Mucosa of rectum (tissue), 2 donors: ENCODE measurements at regions not wholly inside any gene's neighbourhood (a gene's known extent, or its start where the extent isn't known, plus 50 kb on each side); places are given as distances from the start of the nearest gene placed in this dataset.
"Not testable (repeated sequence)": the region's sequence is repeated elsewhere in the genome, so short reads cannot be mapped to it uniquely, and the experiment has no call there.

ENCODE experiments used
- H3K27ac ChIP-seq, 2 donors: one replicate each; pipeline ENCODE4 v1.7.0; 2013; ENCODE audit warnings: inconsistent platforms in 2 of 2, low read depth in 2 of 2, low read length in 2 of 2
- H3K27me3 ChIP-seq, 2 donors: one replicate each; pipeline ENCODE4 v1.7.0; 2013; ENCODE audit warnings: low read length in 2 of 2; ENCODE audit not compliant: control insufficient read depth in 2 of 2, insufficient read depth in 2 of 2
- H3K36me3 ChIP-seq, 2 donors: one replicate each; pipeline ENCODE4 v1.7.0; 2013; ENCODE audit warnings: low read length in 2 of 2; ENCODE audit not compliant: control insufficient read depth in 2 of 2, insufficient read depth in 2 of 2
- H3K4me1 ChIP-seq, 2 donors: one replicate each; pipeline ENCODE4 v1.7.0; 2013; ENCODE audit warnings: low read length in 2 of 2, mild to moderate bottlenecking in 1 of 2; ENCODE audit not compliant: control insufficient read depth in 2 of 2, insufficient read depth in 2 of 2
- H3K4me3 ChIP-seq, 2 donors: one replicate each; pipeline ENCODE4 v1.7.0; 2013; ENCODE audit warnings: low read length in 2 of 2
- H3K9ac ChIP-seq, 2 donors: one replicate each; pipeline ENCODE4 v1.7.0; 2013; ENCODE audit warnings: low read length in 2 of 2, low read depth in 1 of 2, mild to moderate bottlenecking in 1 of 2
- H3K9me3 ChIP-seq, 2 donors: one replicate each; pipeline ENCODE4 v1.7.0; 2013; ENCODE audit warnings: low read length in 2 of 2; ENCODE audit not compliant: control insufficient read depth in 2 of 2
- donor health status: healthy.
- donor health status: Normal muscosa, but diverticular disease.

DNA sequence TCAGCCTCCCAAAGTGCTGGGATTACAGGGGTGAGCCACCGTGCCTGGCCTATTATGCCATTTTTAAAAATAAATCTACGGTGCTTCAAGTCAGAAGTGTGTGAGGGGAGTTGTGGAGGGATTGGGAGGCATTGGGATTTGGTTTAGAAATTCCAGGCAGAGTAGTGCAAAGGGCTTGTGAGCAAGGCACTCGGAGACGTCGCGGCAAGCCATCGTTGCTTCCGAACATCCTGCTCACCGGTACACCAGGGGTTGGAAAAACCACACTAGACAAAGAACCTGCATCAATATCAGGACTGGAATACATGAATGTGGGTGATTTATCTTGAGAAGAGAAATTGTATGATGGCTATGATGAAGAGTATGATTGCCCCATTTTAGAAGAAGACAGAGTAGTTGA is 227.0 kb downstream of the ALG10 start:
- no peaks in the 10 kb centered on the region for H3K4me1 ChIP-seq
- no peaks in the 10 kb centered on the region for H3K9me3 ChIP-seq
- no peak overlapping the region for H3K9ac ChIP-seq
- H3K27ac ChIP-seq, result no peak overlapping the region
- H3K27me3 ChIP-seq, result no peaks in the 10 kb centered on the region
- H3K4me3 ChIP-seq, result no peak overlapping the region
- H3K36me3 ChIP-seq, result no peaks in the 10 kb centered on the region

DNA sequence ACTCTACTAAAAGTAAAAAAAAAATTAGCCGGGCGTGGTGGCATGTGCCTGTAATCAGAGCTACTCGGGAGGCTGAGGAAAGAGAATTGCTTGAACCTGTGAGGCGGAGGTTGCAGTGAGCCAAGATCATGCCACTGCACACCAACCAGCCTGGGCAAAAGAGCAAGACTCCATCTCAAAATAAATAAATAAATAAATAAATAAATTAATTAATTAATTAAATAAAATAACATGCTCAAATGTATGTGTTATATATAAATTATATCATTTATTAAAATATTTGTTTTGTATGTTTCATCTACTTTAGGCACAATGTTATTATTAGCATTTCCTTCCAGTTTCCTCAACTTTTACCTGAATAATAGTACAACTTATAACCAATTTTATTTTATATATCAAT is 229.6 kb downstream of the ALG10 start:
- H3K9me3 ChIP-seq, H3K9ac ChIP-seq, H3K36me3 ChIP-seq, H3K27me3 ChIP-seq, H3K4me1 ChIP-seq, H3K27ac ChIP-seq, H3K4me3 ChIP-seq: not testable (repeated sequence)

DNA sequence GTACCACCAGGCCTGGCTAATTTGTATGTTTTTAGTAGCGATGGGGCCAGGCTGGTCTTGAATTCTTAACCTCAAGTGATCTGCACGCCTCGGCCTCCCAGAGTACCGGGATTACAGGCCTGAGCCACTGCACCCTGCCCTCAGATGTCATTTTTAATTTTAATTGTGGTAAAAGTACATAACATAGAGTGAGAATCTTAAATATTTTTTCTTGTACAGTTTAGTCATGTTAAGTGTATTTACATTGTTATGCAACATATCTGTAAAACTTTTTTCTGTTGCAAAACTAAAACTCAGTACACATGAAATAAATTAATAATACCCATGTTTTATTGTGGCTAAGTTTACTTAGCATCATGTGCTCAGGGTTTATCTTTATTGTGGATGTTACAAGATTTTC is 231.4 kb downstream of the ALG10 start:
- H3K36me3 ChIP-seq, result no peaks in the 10 kb centered on the region
- H3K4me1 ChIP-seq, result no peaks in the 10 kb centered on the region
- H3K9ac ChIP-seq, result no peak overlapping the region
- no peaks in the 10 kb centered on the region for H3K9me3 ChIP-seq
- no peaks in the 10 kb centered on the region for H3K27me3 ChIP-seq
- no peak overlapping the region for H3K4me3 ChIP-seq
- H3K27ac ChIP-seq, result no peak overlapping the region

DNA sequence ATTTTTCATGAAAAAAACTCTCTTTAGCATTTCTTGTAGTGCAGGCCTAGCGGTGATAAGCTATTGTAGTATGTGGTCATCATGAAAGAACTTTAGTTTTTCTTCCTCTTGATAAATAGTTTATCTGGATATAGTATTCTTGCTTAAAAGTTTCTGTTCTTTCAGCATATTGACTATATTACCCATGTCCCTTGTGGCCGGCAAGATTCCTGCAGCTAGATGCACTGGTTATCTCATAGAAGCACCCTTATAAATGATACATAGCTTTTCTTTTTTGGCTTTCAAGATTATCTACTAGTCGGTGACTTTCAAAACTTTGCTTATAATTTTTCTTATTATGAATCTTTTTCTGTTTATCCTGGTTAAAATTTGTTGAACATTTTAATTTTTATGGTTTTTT is 234.8 kb downstream of the ALG10 start:
- H3K4me1 ChIP-seq, result no peaks in the 10 kb centered on the region
- H3K36me3 ChIP-seq, result no peaks in the 10 kb centered on the region
- H3K27me3 ChIP-seq, result no peaks in the 10 kb centered on the region
- no peak overlapping the region for H3K4me3 ChIP-seq
- H3K9me3 ChIP-seq, result peaks cover 0 to 4% of the 10 kb centered on the region in 2 donors
- H3K9ac ChIP-seq, result no peak overlapping the region
- no peak overlapping the region for H3K27ac ChIP-seq

DNA sequence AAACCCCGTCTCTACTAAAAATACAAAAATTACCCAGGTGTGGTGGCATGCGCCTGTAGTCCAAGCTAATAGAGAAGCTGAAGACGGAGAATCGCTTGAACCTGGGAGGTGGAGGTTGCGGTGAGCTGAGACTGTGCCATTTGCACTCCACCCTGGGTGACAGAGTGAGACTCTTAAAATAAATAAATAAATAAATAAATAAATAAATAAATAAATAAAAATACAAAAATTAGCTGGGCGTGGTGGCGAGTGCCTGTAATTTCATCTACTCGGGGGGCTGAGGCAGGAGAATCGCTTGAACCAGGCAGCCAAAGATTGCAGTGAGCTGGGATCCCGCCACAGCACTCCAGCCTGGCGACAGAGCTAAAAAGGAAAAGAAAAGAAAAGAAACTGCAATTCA is 239.8 kb downstream of the ALG10 start:
- not testable (repeated sequence) for H3K36me3 ChIP-seq, H3K27me3 ChIP-seq, H3K9ac ChIP-seq, H3K27ac ChIP-seq, H3K9me3 ChIP-seq, H3K4me3 ChIP-seq, H3K4me1 ChIP-seq

DNA sequence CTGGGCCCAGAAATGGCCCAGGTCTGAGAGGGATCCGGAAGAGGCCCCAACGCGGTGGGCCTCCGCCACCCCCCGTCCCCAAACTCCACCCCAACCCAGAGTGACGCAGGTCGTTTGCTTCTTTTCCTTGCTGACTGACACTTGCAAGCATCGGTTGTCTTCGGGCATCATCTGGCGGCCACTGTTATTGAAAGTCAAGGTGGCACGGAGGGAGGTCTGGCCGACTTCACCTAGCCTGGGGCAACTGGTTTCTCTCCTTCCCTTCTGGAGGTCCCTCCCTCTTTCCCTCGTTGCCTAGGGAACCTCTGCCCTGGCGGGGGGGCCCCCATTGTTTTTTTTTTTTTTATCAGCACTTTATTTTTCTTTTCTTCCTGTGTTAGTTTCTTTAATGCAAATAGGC is 241.8 kb downstream of the ALG10 start:
- Histone ChIP-seq H3K27me3 (no peaks in the 10 kb centered on the region), H3K27ac (no peak overlapping the region), H3K9ac (no peak overlapping the region), H3K4me1 (no peaks in the 10 kb centered on the region), H3K9me3 (peaks cover 2 to 4% of the 10 kb centered on the region in 2 donors), H3K36me3 (no peaks in the 10 kb centered on the region), H3K4me3 (no peak overlapping the region)

DNA sequence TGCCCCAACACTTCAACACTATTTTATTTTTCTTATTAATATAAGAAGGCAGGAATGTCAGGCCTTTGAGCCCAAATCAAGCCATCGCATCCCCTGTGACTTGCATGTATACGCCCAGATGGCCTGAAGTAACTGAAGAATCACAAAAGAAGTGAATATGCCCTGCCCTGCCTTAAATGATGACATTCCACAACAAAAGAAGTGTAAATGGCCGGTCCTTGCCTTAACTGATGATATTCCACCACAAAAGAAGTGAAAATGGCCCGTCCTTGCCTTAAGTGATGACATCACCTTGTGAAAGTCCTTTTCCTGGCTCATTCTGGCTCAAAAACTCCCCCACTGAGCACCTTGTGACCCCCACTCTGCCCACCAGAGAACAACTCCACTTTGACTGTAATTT is 251.4 kb downstream of the ALG10 start:
- not testable (repeated sequence) for H3K27ac ChIP-seq, H3K27me3 ChIP-seq, H3K4me3 ChIP-seq, H3K9ac ChIP-seq, H3K36me3 ChIP-seq, H3K9me3 ChIP-seq, H3K4me1 ChIP-seq

DNA sequence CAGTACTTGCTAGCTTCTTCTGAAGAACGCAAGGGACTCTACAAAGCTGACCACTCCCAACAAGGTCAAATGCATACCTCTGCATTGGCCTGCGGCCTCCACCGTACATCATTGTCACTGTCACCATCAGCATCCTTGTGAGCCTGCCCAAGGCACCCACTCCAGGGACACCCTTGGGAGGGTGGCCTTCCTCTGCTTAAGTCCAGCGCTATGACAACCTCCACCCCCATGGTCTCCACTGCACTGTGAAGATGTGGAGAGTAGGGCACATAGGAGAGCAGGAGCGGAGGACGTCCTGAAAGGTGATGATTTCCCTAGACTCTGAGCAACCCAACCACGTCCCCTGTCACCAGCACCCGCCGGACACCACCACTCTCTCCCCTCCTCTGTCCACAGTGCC is 252.8 kb downstream of the ALG10 start:
- Histone ChIP-seq H3K4me1 (no peaks in the 10 kb centered on the region), H3K27ac (no peak overlapping the region), H3K4me3 (no peak overlapping the region), H3K9ac (no peak overlapping the region), H3K36me3 (no peaks in the 10 kb centered on the region), H3K9me3 (no peaks in the 10 kb centered on the region), H3K27me3 (no peaks in the 10 kb centered on the region)

DNA sequence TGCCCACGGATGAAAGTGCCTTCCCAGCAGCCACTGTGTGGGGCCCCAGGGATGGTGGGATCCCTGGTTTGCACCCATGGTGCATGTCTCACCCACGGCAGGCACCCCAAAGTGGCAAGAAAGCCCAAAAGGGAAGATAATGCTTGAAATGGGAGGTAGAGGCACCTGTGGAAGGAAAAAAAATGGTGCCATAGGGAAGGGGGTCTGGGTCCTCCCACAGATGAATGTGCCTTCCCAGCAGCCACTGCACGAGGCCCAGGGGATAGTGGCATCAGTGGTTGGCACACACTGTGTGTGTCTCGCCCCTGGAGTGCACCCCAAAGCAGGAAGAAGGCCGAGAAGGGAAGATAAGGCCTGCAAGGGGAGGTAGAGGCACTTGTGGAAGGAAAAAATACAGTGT is 264.2 kb downstream of the ALG10 start:
- Histone ChIP-seq H3K4me1 (no peaks in the 10 kb centered on the region), H3K9me3 (peaks cover 4 to 14% of the 10 kb centered on the region in 2 donors), H3K27ac (no peak overlapping the region), H3K36me3 (no peaks in the 10 kb centered on the region), H3K4me3 (no peak overlapping the region), H3K9ac (no peak overlapping the region), H3K27me3 (no peaks in the 10 kb centered on the region)

DNA sequence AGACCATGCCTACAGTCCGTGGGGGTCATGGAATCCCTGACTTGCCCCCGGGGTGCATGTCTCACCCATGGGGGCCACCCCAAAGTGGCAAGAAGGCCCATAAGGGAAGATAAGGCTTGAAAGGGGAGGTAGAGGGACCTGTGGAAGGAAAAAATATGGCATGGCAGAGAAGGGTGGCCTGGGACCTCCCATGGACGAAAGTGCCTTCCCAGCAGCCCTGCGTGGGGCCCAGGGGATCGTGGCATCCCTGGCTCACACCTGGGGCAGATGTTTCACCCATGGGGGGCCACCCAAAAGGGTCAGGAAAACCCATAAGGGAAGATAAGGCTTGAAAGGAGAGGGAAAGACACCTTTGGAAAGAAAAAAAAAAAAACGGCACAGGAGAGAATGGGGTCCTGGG is 264.6 kb downstream of the ALG10 start:
- no peaks in the 10 kb centered on the region for H3K4me1 ChIP-seq

DNA sequence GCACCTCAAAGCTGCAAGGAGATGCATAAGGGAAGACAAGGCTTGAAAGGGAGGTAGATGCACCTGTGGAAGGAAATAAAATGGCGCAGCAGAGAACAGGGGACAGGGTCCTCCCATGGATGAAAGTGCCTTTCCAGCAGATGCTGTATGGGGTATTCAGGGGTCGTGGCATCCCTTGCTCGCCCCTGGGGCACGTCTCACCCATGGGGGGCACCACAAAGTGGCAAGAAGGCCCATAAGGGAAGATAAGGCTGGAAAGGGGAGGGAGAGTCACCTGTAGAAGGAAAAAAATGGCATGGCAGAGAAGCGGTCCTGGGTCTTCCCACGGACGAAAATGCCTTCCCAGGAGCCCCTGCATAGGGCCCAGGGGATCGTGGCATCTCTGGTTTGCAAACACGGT is 265.1 kb downstream of the ALG10 start:
- no peak overlapping the region for H3K4me3 ChIP-seq
- no peak overlapping the region for H3K9ac ChIP-seq
- H3K4me1 ChIP-seq, result no peaks in the 10 kb centered on the region
- H3K36me3 ChIP-seq, result no peaks in the 10 kb centered on the region
- peaks cover 4 to 17% of the 10 kb centered on the region in 2 donors for H3K9me3 ChIP-seq
- no peaks in the 10 kb centered on the region for H3K27me3 ChIP-seq
- no peak overlapping the region for H3K27ac ChIP-seq

More for the DNA sequence above, 264.6 kb downstream of the ALG10 start:
- H3K36me3 ChIP-seq, result no peaks in the 10 kb centered on the region
- H3K4me3 ChIP-seq, result no peak overlapping the region
- no peak overlapping the region for H3K9ac ChIP-seq
- peaks cover 4 to 15% of the 10 kb centered on the region in 2 donors for H3K9me3 ChIP-seq
- H3K27ac ChIP-seq, result no peak overlapping the region
- H3K27me3 ChIP-seq, result no peaks in the 10 kb centered on the region
